PC-3 (cell line): ENCODE measurements at regions not wholly inside any gene's neighbourhood (a gene's known extent, or its start where the extent isn't known, plus 50 kb on each side); places are given as distances from the start of the nearest gene placed in this dataset.

ENCODE experiments used
- ATAC-seq: fragments of 200-7000 bp; cut with Tn5 transposase; 2 replicates; pipeline ENCODE4 v1.9.1; 2020; ENCODE audit warnings: mild to moderate bottlenecking, moderate library complexity
- BruUV-seq: library from RNA; stranded (reverse); fragments of 400-500 nt; replicated peaks from 2 replicates; lab custom pipeline; 2021; lab: Mats Ljungman, UMichigan
- CTCF ChIA-PET: fragments of 300-600 bp; sonication (Branson Sonifier 250); formaldehyde crosslinking; loops from one replicate; lab custom pipeline; 2022; ENCODE audit warnings: antibody characterized with exemption; lab: Charles Lee
- POLR2A ChIA-PET: fragments of 300-600 bp; sonication (Branson Sonifier 250); formaldehyde crosslinking; loops from one replicate; lab custom pipeline; 2022; ENCODE audit warnings: antibody characterized with exemption; ENCODE audit not compliant: unreplicated experiment; lab: Charles Lee
- DNase-seq: peaks from one replicate; pipeline ENCODE4 v3.0.0-alpha.2; 2015
- H2AFZ ChIP-seq: fragments of 300-600 bp; sonication (generic); 2 replicates; pipeline ENCODE4 v1.6.0; 2016; ENCODE audit warnings: antibody characterized with exemption, low read length
- H3F3A ChIP-seq: fragments of 300-600 bp; sonication (generic); one replicate; pipeline ENCODE4 v1.6.0; 2017; ENCODE audit warnings: antibody characterized with exemption, low read length, control low read depth, mild to moderate bottlenecking; ENCODE audit not compliant: unreplicated experiment
- H3K27ac ChIP-seq: fragments of 300-600 bp; sonication (generic); 2 replicates; pipeline ENCODE4 v1.5.1; 2016; ENCODE audit warnings: mild to moderate bottlenecking, low read length
- H3K27me3 ChIP-seq: fragments of 300-600 bp; sonication (generic); 2 replicates; pipeline ENCODE4 v1.6.1; 2016; ENCODE audit warnings: low read length, mixed read lengths
- H3K36me3 ChIP-seq: fragments of 300-600 bp; sonication (generic); 2 replicates; pipeline ENCODE4 v1.6.1; 2016; ENCODE audit warnings: low read depth, mixed run types, low read length, mixed read lengths
- H3K4me1 ChIP-seq: fragments of 300-600 bp; sonication (generic); 2 replicates; pipeline ENCODE4 v1.5.1; 2016; ENCODE audit warnings: low read length; ENCODE audit not compliant: insufficient read depth
- H3K4me2 ChIP-seq: fragments of 300-600 bp; sonication (generic); 2 replicates; pipeline ENCODE4 v1.6.0; 2016; ENCODE audit warnings: low read length
- H3K4me3 ChIP-seq: fragments of 300-600 bp; sonication (generic); 2 replicates; pipeline ENCODE4 v1.5.1; 2016; ENCODE audit warnings: mild to moderate bottlenecking, low read length, mixed read lengths
- H3K79me2 ChIP-seq: fragments of 300-600 bp; sonication (generic); 2 replicates; pipeline ENCODE4 v1.6.1; 2017; ENCODE audit warnings: low read length, mixed read lengths
- H3K9ac ChIP-seq: fragments of 300-600 bp; sonication (generic); 2 replicates; pipeline ENCODE4 v1.6.0; 2016; ENCODE audit warnings: mild to moderate bottlenecking, low read length
- H3K9me2 ChIP-seq: fragments of 300-600 bp; sonication (generic); replicated peaks from 2 replicates; pipeline ENCODE4 v1.6.1; 2016; ENCODE audit warnings: mixed run types, low read length, mixed read lengths
- H3K9me3 ChIP-seq: fragments of 300-600 bp; sonication (generic); 2 replicates; pipeline ENCODE4 v1.6.1; 2016; ENCODE audit warnings: low read length, mixed read lengths
- H4K20me1 ChIP-seq: fragments of 300-600 bp; sonication (generic); 2 replicates; pipeline ENCODE4 v1.6.1; 2016; ENCODE audit warnings: low read length, mixed read lengths
- CTCF ChIP-seq: fragments of 300-600 bp; sonication (generic); conservative IDR thresholded peaks from 2 replicates; pipeline ENCODE4 v1.5.1; 2017; ENCODE audit warnings: antibody characterized with exemption, low read depth, mild to moderate bottlenecking, low read length
- EZH2 ChIP-seq: fragments of 300-600 bp; sonication (generic); IDR thresholded peaks from one replicate; pipeline ENCODE4 v1.6.1; 2017; ENCODE audit warnings: antibody characterized with exemption, mild to moderate bottlenecking, low read length; ENCODE audit not compliant: unreplicated experiment
- EZH2phosphoT487 ChIP-seq: fragments of 300-600 bp; sonication (generic); IDR thresholded peaks from 2 replicates; pipeline ENCODE4 v1.6.1; 2018; ENCODE audit warnings: mild to moderate bottlenecking, antibody characterized with exemption, low read length, borderline replicate concordance
- intact Hi-C: fragments of 100-400 bp; cut with micrococcal nuclease; formaldehyde crosslinking; loops from 2 replicates; pipeline ENCODE4 v1.9.0; 2023

GRCh38 chr14:81668626-81669274, 135.1 kb upstream of the SEL1L start:
- Histone ChIP-seq H3K9me3 (no peaks in the 10 kb centered on the region), H3F3A (no peaks in the 10 kb centered on the region), H3K27ac (no peak overlapping the region), H3K4me2 (no peak overlapping the region), H3K79me2 (no peaks in the 10 kb centered on the region), H3K27me3 (no peaks in the 10 kb centered on the region), H2AFZ (no peak overlapping the region), H3K4me3 (no peak overlapping the region), H4K20me1 (no peaks in the 10 kb centered on the region), H3K4me1 (no peaks in the 10 kb centered on the region), H3K9me2 (no peaks in the 10 kb centered on the region), H3K9ac (no peak overlapping the region), H3K36me3 (no peaks in the 10 kb centered on the region)
- CTCF ChIA-PET, result no interaction called here
- TF ChIP-seq EZH2, result no peak
- TF ChIP-seq EZH2phosphoT487, result no peak
- no peak for TF ChIP-seq CTCF
- DNase-seq, result no peak
- BruUV-seq, result no TSS peak
- POLR2A ChIA-PET, result no interaction called here
- intact Hi-C loops, result no loop called here
- no peak for ATAC-seq

GRCh38 chr14:81669308-81669707, 135.7 kb upstream of the SEL1L start:
- H3K36me3 ChIP-seq, result no peaks in the 10 kb centered on the region
- no peaks in the 10 kb centered on the region for H3K9me2 ChIP-seq
- ChIA-PET CTCF (no interaction called here), POLR2A (no interaction called here)
- H3K4me3 ChIP-seq, result no peak overlapping the region
- no peak for TF ChIP-seq EZH2phosphoT487
- no peak for TF ChIP-seq CTCF
- no peak for TF ChIP-seq EZH2
- no peaks in the 10 kb centered on the region for H3K9me3 ChIP-seq
- H3K4me2 ChIP-seq, result no peak overlapping the region
- BruUV-seq, result no TSS peak
- H3F3A ChIP-seq, result no peaks in the 10 kb centered on the region
- intact Hi-C loops, result no loop called here
- DNase-seq (no peak), ATAC-seq (no peak)
- H4K20me1 ChIP-seq, result no peaks in the 10 kb centered on the region
- no peaks in the 10 kb centered on the region for H3K79me2 ChIP-seq
- H2AFZ ChIP-seq, result no peak overlapping the region
- H3K9ac ChIP-seq, result no peak overlapping the region
- no peaks in the 10 kb centered on the region; the same call in 1 of the 2 replicates for H3K27me3 ChIP-seq
- H3K27ac ChIP-seq, result no peak overlapping the region
- no peaks in the 10 kb centered on the region for H3K4me1 ChIP-seq

- intact Hi-C loops, result no loop called here
Observed at GRCh38 chr14:81673930-81674329, 140.3 kb upstream of the SEL1L start.

More at GRCh38 chr14:81673930-81674329, 140.3 kb upstream of the SEL1L start:
- DNase-seq (no peak), ATAC-seq (no peak)
- H3K36me3 ChIP-seq, result no peaks in the 10 kb centered on the region
- H3K9ac ChIP-seq, result no peak overlapping the region
- no peaks in the 10 kb centered on the region for H3F3A ChIP-seq
- peaks cover 13% of the 10 kb centered on the region; the same call in 1 of the 2 replicates for H3K27me3 ChIP-seq
- ChIA-PET CTCF (no interaction called here), POLR2A (no interaction called here)
- no peaks in the 10 kb centered on the region for H3K4me1 ChIP-seq
- no peaks in the 10 kb centered on the region for H4K20me1 ChIP-seq
- TF ChIP-seq EZH2phosphoT487 (no peak), CTCF (no peak), EZH2 (no peak)
- BruUV-seq, result no TSS peak
- H3K4me2 ChIP-seq, result no peak overlapping the region
- H3K9me2 ChIP-seq, result no peaks in the 10 kb centered on the region
- H3K27ac ChIP-seq, result no peak overlapping the region
- no peak overlapping the region for H3K4me3 ChIP-seq
- H2AFZ ChIP-seq, result no peak overlapping the region
- no peaks in the 10 kb centered on the region for H3K79me2 ChIP-seq
- no peaks in the 10 kb centered on the region for H3K9me3 ChIP-seq
